ENCODE measurements at regions not wholly inside any gene's neighbourhood (a gene's known extent, or its start where the extent isn't known, plus 50 kb on each side); places are given as distances from the start of the nearest gene placed in this dataset.

DNA sequence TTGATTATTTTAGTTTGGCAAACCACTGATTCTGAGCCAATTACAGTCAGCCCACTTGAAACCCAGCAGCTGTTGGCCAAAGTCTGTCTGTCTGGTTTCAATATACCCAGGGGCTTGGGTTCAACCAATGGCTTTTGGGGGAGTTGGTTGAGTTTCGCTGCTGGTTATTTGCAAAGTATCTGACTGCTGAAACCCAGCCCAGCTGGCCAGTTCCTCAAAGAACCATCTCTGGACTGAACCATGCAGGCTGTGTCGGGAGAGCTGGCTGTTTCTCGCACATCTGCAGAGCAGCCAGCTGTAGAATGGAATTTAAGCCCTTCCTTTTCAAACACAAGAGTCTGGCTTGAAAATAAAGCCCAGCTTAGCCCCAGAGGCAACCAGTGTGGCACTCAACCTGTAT, 66.0 kb upstream of the PAX7 start:
- no peak for DNase-seq (ENCODE audit: low spot score in 2 of 2)
- no peak for TF ChIP-seq POLR2A (IDR thresholded peaks at IDR 0.05)
- TF ChIP-seq, protein P1, sequence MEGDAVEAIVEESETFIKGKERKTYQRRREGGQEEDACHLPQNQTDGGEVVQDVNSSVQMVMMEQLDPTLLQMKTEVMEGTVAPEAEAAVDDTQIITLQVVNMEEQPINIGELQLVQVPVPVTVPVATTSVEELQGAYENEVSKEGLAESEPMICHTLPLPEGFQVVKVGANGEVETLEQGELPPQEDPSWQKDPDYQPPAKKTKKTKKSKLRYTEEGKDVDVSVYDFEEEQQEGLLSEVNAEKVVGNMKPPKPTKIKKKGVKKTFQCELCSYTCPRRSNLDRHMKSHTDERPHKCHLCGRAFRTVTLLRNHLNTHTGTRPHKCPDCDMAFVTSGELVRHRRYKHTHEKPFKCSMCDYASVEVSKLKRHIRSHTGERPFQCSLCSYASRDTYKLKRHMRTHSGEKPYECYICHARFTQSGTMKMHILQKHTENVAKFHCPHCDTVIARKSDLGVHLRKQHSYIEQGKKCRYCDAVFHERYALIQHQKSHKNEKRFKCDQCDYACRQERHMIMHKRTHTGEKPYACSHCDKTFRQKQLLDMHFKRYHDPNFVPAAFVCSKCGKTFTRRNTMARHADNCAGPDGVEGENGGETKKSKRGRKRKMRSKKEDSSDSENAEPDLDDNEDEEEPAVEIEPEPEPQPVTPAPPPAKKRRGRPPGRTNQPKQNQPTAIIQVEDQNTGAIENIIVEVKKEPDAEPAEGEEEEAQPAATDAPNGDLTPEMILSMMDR (IDR thresholded peaks at IDR 0.05) = no peak
- H3K4me3 ChIP-seq (ENCODE audit: low read depth, poor library complexity, severe bottlenecking) = no peak overlapping the region
- WGBS, 2 donors = 21% methylated on average over 3 of the region's 3 CpGs
- intact Hi-C loops (cut with DNase I; ENCODE audit: low total_unique reads) = no loop called here

DNA sequence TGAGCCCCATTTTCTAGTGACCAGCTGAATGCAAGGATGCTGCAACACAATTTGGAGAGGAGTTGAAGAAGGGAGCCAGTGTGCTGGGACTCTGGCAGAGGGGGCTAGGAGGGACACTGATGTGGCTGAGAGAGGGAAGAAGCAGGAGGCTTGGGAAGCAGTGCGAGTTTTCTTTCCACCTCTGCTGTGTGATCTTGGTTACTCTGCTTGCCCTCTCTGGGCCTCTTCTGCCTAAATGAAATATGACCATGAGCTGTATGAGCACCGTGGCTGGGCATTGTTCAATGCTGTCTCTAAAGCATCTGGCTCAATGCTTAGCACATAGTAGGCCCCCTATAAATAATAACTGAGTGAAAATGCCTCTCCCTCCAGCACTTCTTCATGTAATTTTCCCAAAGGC, 65.3 kb upstream of the PAX7 start:
- TF ChIP-seq POLR2A (IDR thresholded peaks at IDR 0.05) = no peak
- TF ChIP-seq, protein P1 (IDR thresholded peaks at IDR 0.05) = no peak
- no peak overlapping the region for H3K4me3 ChIP-seq (ENCODE audit: low read depth, poor library complexity, severe bottlenecking)
- no peak for DNase-seq (ENCODE audit: low spot score in 2 of 2)
- intact Hi-C loops (cut with DNase I; ENCODE audit: low total_unique reads) = no loop called here
- WGBS, 2 donors = 58 to 61% methylated on average over 2 of the region's 2 CpGs

DNA sequence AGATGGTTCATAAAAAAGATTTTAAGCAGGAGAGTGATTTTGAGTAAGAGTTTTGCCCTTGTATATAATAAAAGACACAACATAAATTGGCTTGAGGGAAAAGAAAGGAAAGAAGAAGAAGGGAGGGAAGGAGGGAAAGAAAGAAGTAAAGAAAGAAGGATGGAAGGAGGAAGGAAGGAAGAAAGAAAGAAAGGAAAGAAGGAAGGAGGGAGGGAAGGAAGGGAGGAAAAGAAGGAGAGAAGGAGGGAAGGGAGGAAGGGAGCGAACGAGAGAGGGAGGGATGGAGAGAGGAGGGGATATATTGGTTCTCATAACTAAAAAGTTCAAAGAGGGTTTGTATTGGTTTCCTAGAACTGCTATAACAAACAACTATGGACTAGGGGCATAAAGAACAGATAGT, 62.2 kb upstream of the PAX7 start:
- DNase-seq (ENCODE audit: low spot score in 2 of 2) = no peak
- TF ChIP-seq POLR2A (IDR thresholded peaks at IDR 0.05) = no peak
- TF ChIP-seq, protein P1 (IDR thresholded peaks at IDR 0.05) = no peak
- intact Hi-C loops (cut with DNase I; ENCODE audit: low total_unique reads) = no loop called here
- no peak overlapping the region for H3K4me3 ChIP-seq (ENCODE audit: low read depth, poor library complexity, severe bottlenecking)
- WGBS, 2 donors = 91 to 94% methylated on average over 2 of the region's 2 CpGs

DNA sequence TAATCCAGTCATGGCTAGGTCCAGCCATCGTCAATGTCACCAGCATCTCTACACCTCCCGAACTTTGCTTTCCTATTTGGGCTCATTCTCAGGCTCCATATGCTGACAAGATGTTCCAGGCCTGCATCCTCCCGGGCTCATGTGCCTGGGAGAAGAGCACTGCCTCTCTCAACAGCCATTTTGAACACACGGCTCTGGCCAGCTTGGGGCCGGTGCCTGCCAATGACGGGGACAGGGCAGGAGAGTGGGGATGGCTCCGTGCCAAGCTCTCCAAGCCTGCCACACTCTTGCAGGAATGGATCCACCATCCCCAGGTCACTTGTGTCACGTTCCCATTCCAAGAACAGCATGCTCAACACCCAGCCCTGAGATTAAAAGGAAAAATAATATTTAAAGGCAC, 61.4 kb upstream of the PAX7 start:
- intact Hi-C loops (cut with DNase I; ENCODE audit: low total_unique reads) = no loop called here
- 67 to 75% methylated on average over 8 of the region's 8 CpGs for WGBS, 2 donors

DNA sequence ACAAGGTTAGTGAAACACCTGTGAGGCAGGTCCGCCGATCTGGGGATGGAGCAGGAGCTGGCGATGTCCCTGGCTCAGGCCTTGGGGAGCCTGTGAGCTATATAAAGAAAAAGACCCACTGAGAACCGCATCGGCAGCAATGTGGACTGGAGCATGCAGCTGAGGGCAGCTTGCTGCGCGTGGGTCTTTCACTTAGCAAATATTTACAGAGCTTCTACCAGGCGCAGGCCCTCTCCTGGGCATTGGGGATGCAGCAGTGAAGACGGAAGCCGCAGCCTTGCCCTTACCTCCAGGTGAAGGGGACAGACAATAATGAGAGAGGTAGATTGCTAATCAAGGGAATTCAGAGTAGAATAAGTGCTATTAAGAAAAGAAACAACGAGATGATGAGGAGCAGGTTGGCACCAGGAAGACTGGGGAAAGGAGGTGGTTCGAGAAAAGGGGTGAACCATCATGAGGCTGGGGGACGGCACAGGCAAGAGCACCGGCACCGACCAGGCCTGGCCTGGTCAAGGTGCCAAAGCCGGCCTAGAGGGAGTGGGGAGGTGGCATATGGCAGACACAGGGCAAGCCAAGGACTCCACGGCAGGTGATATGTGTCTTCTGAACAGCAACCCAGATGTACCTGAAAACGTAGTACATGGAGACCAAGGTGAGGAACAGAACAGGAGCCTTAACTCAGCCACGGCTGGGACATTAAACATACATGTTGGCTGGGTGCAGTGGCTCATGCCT, 60.7 kb upstream of the PAX7 start:
- WGBS, 2 donors = 69 to 71% methylated on average over 19 of the region's 19 CpGs
- H3K4me3 ChIP-seq (ENCODE audit: low read depth, poor library complexity, severe bottlenecking) = no peak overlapping the region
- intact Hi-C loops (cut with DNase I; ENCODE audit: low total_unique reads) = loop anchor here (10.0 kb wide), 2 partner anchors 275 to 475 kb away; no protein-coding TSS in a partner anchor
- DNase-seq (ENCODE audit: low spot score in 2 of 2) = no peak
- TF ChIP-seq POLR2A (IDR thresholded peaks at IDR 0.05) = no peak
- TF ChIP-seq, protein P1 (IDR thresholded peaks at IDR 0.05) = no peak

More for the DNA sequence above, 61.4 kb upstream of the PAX7 start:
- TF ChIP-seq, protein P1 (IDR thresholded peaks at IDR 0.05) = no peak
- TF ChIP-seq POLR2A (IDR thresholded peaks at IDR 0.05) = no peak
- no peak overlapping the region for H3K4me3 ChIP-seq (ENCODE audit: low read depth, poor library complexity, severe bottlenecking)
- DNase-seq (ENCODE audit: low spot score in 2 of 2) = no peak

DNA sequence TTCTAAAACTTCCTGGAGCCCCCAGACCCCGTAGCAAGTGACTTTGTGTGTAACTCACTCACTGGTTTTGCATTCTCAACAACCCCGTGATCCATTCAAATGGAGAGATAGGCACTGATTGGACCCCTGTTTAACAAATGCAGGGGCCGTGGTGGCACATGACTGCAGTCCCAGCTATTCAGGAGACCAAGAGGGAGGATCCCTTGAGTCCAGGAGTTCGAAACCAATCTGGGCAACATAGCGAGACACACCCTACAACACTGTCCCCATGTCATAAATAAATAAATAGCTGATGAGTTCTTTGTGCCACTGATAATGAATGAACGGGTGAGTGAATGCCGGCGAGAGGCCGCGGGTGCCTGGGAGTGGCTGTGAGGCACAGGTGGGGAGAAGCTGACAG, 59.4 kb upstream of the PAX7 start:
- 63% methylated on average over 10 of the region's 10 CpGs for WGBS, 2 donors
- TF ChIP-seq POLR2A (IDR thresholded peaks at IDR 0.05) = no peak
- TF ChIP-seq, protein P1 (IDR thresholded peaks at IDR 0.05) = no peak
- DNase-seq (ENCODE audit: low spot score in 2 of 2) = no peak
- intact Hi-C loops (cut with DNase I; ENCODE audit: low total_unique reads) = loop anchor here (10.0 kb wide), 2 partner anchors 276 to 476 kb away; no protein-coding TSS in a partner anchor
- no peak overlapping the region for H3K4me3 ChIP-seq (ENCODE audit: low read depth, poor library complexity, severe bottlenecking)
